Neuronal stem cell (in vitro differentiated cells): ENCODE measurements at regions not wholly inside any gene's neighbourhood (a gene's known extent, or its start where the extent isn't known, plus 50 kb on each side); places are given as distances from the start of the nearest gene placed in this dataset.

ENCODE experiments used
- DNase-seq: peaks from one replicate; pipeline ENCODE4 v3.0.0-alpha.2; 2013; ENCODE audit warnings: low spot score
- H2AFZ ChIP-seq: one replicate; pipeline ENCODE4 v1.6.1; 2013; ENCODE audit warnings: mild to moderate bottlenecking, low read length, inconsistent platforms
- H2AK5ac ChIP-seq: 2 replicates; pipeline ENCODE4 v1.6.1; 2013; ENCODE audit warnings: low read depth, mild to moderate bottlenecking, inconsistent platforms, low read length, moderate library complexity, mixed read lengths
- H2BK120ac ChIP-seq: 2 replicates; pipeline ENCODE4 v1.6.1; 2013; ENCODE audit warnings: low read depth, mild to moderate bottlenecking, inconsistent platforms, low read length, moderate library complexity, mixed read lengths
- H2BK12ac ChIP-seq: one replicate; pipeline ENCODE4 v1.6.1; 2013; ENCODE audit warnings: low read length, inconsistent platforms
- H2BK15ac ChIP-seq: 2 replicates; pipeline ENCODE4 v1.6.1; 2013; ENCODE audit warnings: mild to moderate bottlenecking, low read length, inconsistent platforms, mixed read lengths
- H2BK5ac ChIP-seq: one replicate; pipeline ENCODE4 v1.6.1; 2013; ENCODE audit warnings: inconsistent platforms, mild to moderate bottlenecking, low read length, moderate library complexity
- H3K14ac ChIP-seq: one replicate; pipeline ENCODE4 v1.6.1; 2013; ENCODE audit warnings: low read length, inconsistent platforms
- H3K18ac ChIP-seq: 2 replicates; pipeline ENCODE4 v1.6.1; 2013; ENCODE audit warnings: low read length, inconsistent platforms
- H3K23ac ChIP-seq: 2 replicates; pipeline ENCODE4 v1.6.1; 2013; ENCODE audit warnings: low read depth, mild to moderate bottlenecking, mixed read lengths, low read length, inconsistent platforms; ENCODE audit not compliant: poor library complexity
- H3K27ac ChIP-seq: replicated peaks from 3 replicates; pipeline ENCODE4 v1.5.1; 2013; ENCODE audit warnings: low read length, inconsistent platforms
- H3K27me3 ChIP-seq, 3 experiments: 2 replicates each; pipeline ENCODE4 v1.6.1; 2013; ENCODE audit warnings: low read length in 3 of 3, mild to moderate bottlenecking in 2 of 3, inconsistent platforms in 1 of 3, low read depth in 1 of 3, mixed read lengths in 1 of 3, moderate library complexity in 1 of 3; ENCODE audit not compliant: control insufficient read depth in 3 of 3, insufficient read depth in 3 of 3
- H3K36me3 ChIP-seq, 2 donors: replicated peaks in 1 of 2; 2 replicates each; pipeline ENCODE4 v1.6.1; 2013; ENCODE audit warnings: low read length in 2 of 2; ENCODE audit not compliant: control insufficient read depth in 2 of 2, insufficient read depth in 2 of 2
- H3K4ac ChIP-seq: 2 replicates; pipeline ENCODE4 v1.6.1; 2013; ENCODE audit warnings: inconsistent platforms, mild to moderate bottlenecking, low read length, moderate library complexity
- H3K4me1 ChIP-seq, 2 donors: 1 replicate in 1 of 2; 2 replicates in 1 of 2; pipeline ENCODE4 v1.6.1; 2013; ENCODE audit warnings: low read length in 2 of 2, low read depth in 1 of 2; ENCODE audit not compliant: control insufficient read depth in 2 of 2, insufficient read depth in 1 of 2
- H3K4me2 ChIP-seq: one replicate; pipeline ENCODE4 v1.6.1; 2013; ENCODE audit warnings: mild to moderate bottlenecking, low read length, inconsistent platforms; ENCODE audit not compliant: insufficient read depth, poor library complexity, severe bottlenecking
- H3K4me3 ChIP-seq, 2 donors: 2 replicates each; pipeline ENCODE4 v1.5.1; 2013; ENCODE audit warnings: low read length in 2 of 2, mild to moderate bottlenecking in 2 of 2, inconsistent platforms in 1 of 2, moderate library complexity in 1 of 2
- H3K79me1 ChIP-seq: one replicate; pipeline ENCODE4 v1.6.1; 2013; ENCODE audit warnings: low read depth, mild to moderate bottlenecking, inconsistent platforms, low read length, moderate library complexity
- H3K9ac ChIP-seq: one replicate; pipeline ENCODE4 v1.6.1; 2013; ENCODE audit warnings: mild to moderate bottlenecking, low read depth, low read length, inconsistent platforms; ENCODE audit not compliant: poor library complexity
- H3K9me3 ChIP-seq, 2 donors: replicated peaks in 1 of 2; 2 replicates each; pipeline versions ENCODE3 to v1.6.1; 2013; ENCODE audit warnings: low read length in 2 of 2, mild to moderate bottlenecking in 2 of 2, inconsistent platforms in 1 of 2, low read depth in 1 of 2, mixed read lengths in 1 of 2, moderate library complexity in 1 of 2; ENCODE audit not compliant: control insufficient read depth in 2 of 2, insufficient read depth in 1 of 2
- H4K8ac ChIP-seq: one replicate; pipeline ENCODE4 v1.6.1; 2013; ENCODE audit warnings: low read depth, mild to moderate bottlenecking, inconsistent platforms, low read length, moderate library complexity
- H4K91ac ChIP-seq: one replicate; pipeline ENCODE4 v1.6.1; 2013; ENCODE audit warnings: low read length, low read depth, mild to moderate bottlenecking, inconsistent platforms; ENCODE audit not compliant: poor library complexity
- whole genome bisulfite sequencing, 2 donors: extraction: QIAGEN DNeasy Blood & Tissue Kit; methylation state at CpG; one replicate each; pipeline ENCODE4 v1.1.7; 2013; ENCODE audit warnings: missing lambda C conversion rate in 2 of 2, mixed read lengths in 1 of 2; ENCODE audit not compliant: insufficient read length in 2 of 2, insufficient replicate concordance in 1 of 2; ENCODE audit errors: extremely low coverage in 2 of 2; 5-methylcytosine and 5-hydroxymethylcytosine counted together

GRCh38 chr7:131235489-131236317 is 92.0 kb upstream of the MKLN1 start:
- H2BK12ac ChIP-seq = no peak overlapping the region
- no peaks in the 10 kb centered on the region for H3K27me3 ChIP-seq
- no peak overlapping the region for H2BK15ac ChIP-seq
- no peak overlapping the region for H2BK5ac ChIP-seq
- no CpG with 5 or more reads among the region's 13 CpGs for WGBS, 2 donors
- peaks cover 5 to 8% of the 10 kb centered on the region in 2 donors for H3K4me1 ChIP-seq
- H3K9me3 ChIP-seq = no peaks in the 10 kb centered on the region
- H3K9ac ChIP-seq = no peak overlapping the region
- no peaks in the 10 kb centered on the region for H3K36me3 ChIP-seq
- no peak overlapping the region for H3K18ac ChIP-seq
- H2BK120ac ChIP-seq = no peak overlapping the region
- H4K8ac ChIP-seq = no peak overlapping the region
- H3K27ac ChIP-seq = no peak overlapping the region
- no peak overlapping the region for H3K14ac ChIP-seq
- no peak overlapping the region for H3K4me2 ChIP-seq
- no peak overlapping the region for H3K23ac ChIP-seq
- no peaks in the 10 kb centered on the region for H3K79me1 ChIP-seq
- no peak overlapping the region for H3K4ac ChIP-seq
- no peak overlapping the region for H2AK5ac ChIP-seq
- H3K4me3 ChIP-seq = peak overlapping the region in 1 of 2 donors; percentile 25
- H2AFZ ChIP-seq = peak overlapping the region; percentile 84
- no peak for DNase-seq
- H4K91ac ChIP-seq = no peak overlapping the region

- Histone ChIP-seq H3K9me3 (no peaks in the 10 kb centered on the region), H3K27ac (no peak overlapping the region), H3K4me2 (no peak overlapping the region), H3K27me3 (no peaks in the 10 kb centered on the region), H2BK15ac (no peak overlapping the region), H3K79me1 (no peaks in the 10 kb centered on the region), H2AFZ (peak overlapping the region; percentile 84), H3K23ac (no peak overlapping the region), H3K18ac (no peak overlapping the region), H3K4me1 (peaks cover 5 to 8% of the 10 kb centered on the region in 2 donors), H2AK5ac (no peak overlapping the region), H4K8ac (no peak overlapping the region), H3K9ac (no peak overlapping the region), H3K36me3 (no peaks in the 10 kb centered on the region), H3K4me3 (no peak overlapping the region), H3K4ac (no peak overlapping the region), H3K14ac (no peak overlapping the region), H4K91ac (no peak overlapping the region), H2BK12ac (no peak overlapping the region), H2BK5ac (no peak overlapping the region), H2BK120ac (no peak overlapping the region)
- no CpG with 5 or more reads among the region's 6 CpGs for whole genome bisulfite sequencing, 2 donors
- DNase-seq = no peak
Measured at GRCh38 chr7:131236318-131236672, 91.4 kb upstream of the MKLN1 start.

GRCh38 chr7:131238347-131238931 is 89.2 kb upstream of the MKLN1 start:
- H3K4me1 ChIP-seq = peaks cover 5 to 8% of the 10 kb centered on the region in 2 donors
- H2BK15ac ChIP-seq = no peak overlapping the region

GRCh38 chr7:131241386-131241785 is 86.3 kb upstream of the MKLN1 start:
- peaks cover 2 to 4% of the 10 kb centered on the region in 2 donors for H3K4me1 ChIP-seq
- no peak overlapping the region for H4K8ac ChIP-seq
- no peak overlapping the region for H3K9ac ChIP-seq
- no peak overlapping the region for H3K23ac ChIP-seq
- no peak overlapping the region for H2BK12ac ChIP-seq
- H2BK120ac ChIP-seq = no peak overlapping the region
- H3K4me3 ChIP-seq = no peak overlapping the region
- no peaks in the 10 kb centered on the region for H3K9me3 ChIP-seq
- H2AK5ac ChIP-seq = no peak overlapping the region
- no peak overlapping the region for H3K4ac ChIP-seq
- no peak overlapping the region for H2BK5ac ChIP-seq
- H3K27me3 ChIP-seq = no peaks in the 10 kb centered on the region
- no CpG with 5 or more reads among the region's 3 CpGs for WGBS, 2 donors
- H3K14ac ChIP-seq = no peak overlapping the region
- no peaks in the 10 kb centered on the region for H3K79me1 ChIP-seq
- H2AFZ ChIP-seq = no peak overlapping the region
- no peak for DNase-seq
- H4K91ac ChIP-seq = no peak overlapping the region
- H3K36me3 ChIP-seq = no peaks in the 10 kb centered on the region
- H3K18ac ChIP-seq = no peak overlapping the region
- no peak overlapping the region for H2BK15ac ChIP-seq
- H3K27ac ChIP-seq = no peak overlapping the region
- H3K4me2 ChIP-seq = no peak overlapping the region

More at GRCh38 chr7:131238347-131238931, 89.2 kb upstream of the MKLN1 start:
- no peak overlapping the region for H3K27ac ChIP-seq
- no peak overlapping the region for H2BK12ac ChIP-seq
- no peak overlapping the region for H2BK120ac ChIP-seq
- no peak overlapping the region for H3K18ac ChIP-seq
- H2AK5ac ChIP-seq = no peak overlapping the region
- no peak overlapping the region for H3K4me2 ChIP-seq
- no CpG with 5 or more reads among the region's 2 CpGs for WGBS, 2 donors
- H3K23ac ChIP-seq = no peak overlapping the region
- no peak overlapping the region for H2BK5ac ChIP-seq
- H3K36me3 ChIP-seq = no peaks in the 10 kb centered on the region
- no peaks in the 10 kb centered on the region for H3K9me3 ChIP-seq
- H4K8ac ChIP-seq = no peak overlapping the region
- no peak overlapping the region for H3K4me3 ChIP-seq
- no peak overlapping the region for H3K14ac ChIP-seq
- no peak overlapping the region for H3K9ac ChIP-seq
- no peaks in the 10 kb centered on the region for H3K27me3 ChIP-seq
- H4K91ac ChIP-seq = no peak overlapping the region
- H3K4ac ChIP-seq = no peak overlapping the region
- H3K79me1 ChIP-seq = no peaks in the 10 kb centered on the region
- no peak for DNase-seq
- no peak overlapping the region for H2AFZ ChIP-seq
